H9 (cell line): ENCODE measurements at regions not wholly inside any gene's neighbourhood (a gene's known extent, or its start where the extent isn't known, plus 50 kb on each side); places are given as distances from the start of the nearest gene placed in this dataset.

Source experiments
- DNase-seq: peaks from one replicate; pipeline ENCODE4 v3.0.0-alpha.2; 2017
- H2AFZ ChIP-seq: one replicate; pipeline ENCODE4 v1.6.1; 2013; ENCODE audit warnings: mild to moderate bottlenecking, low read length, control low read depth, moderate library complexity
- H2AK5ac ChIP-seq: 2 replicates; pipeline ENCODE4 v1.6.1; 2013; ENCODE audit warnings: low read length, control low read depth, mixed read lengths; ENCODE audit not compliant: insufficient read length
- H2BK120ac ChIP-seq: one replicate; pipeline ENCODE4 v1.6.1; 2013; ENCODE audit warnings: low read depth, mild to moderate bottlenecking, low read length, control low read depth, inconsistent platforms; ENCODE audit not compliant: poor library complexity, severe bottlenecking
- H2BK12ac ChIP-seq: 2 replicates; pipeline ENCODE4 v1.6.1; 2013; ENCODE audit warnings: low read length, control low read depth, mixed read lengths, low read depth; ENCODE audit not compliant: insufficient read length
- H2BK15ac ChIP-seq: 2 replicates; pipeline ENCODE4 v1.6.1; 2013; ENCODE audit warnings: low read depth, low read length, control low read depth
- H2BK20ac ChIP-seq: one replicate; pipeline ENCODE4 v1.6.1; 2013; ENCODE audit warnings: low read depth, mild to moderate bottlenecking, low read length, control low read depth, inconsistent platforms; ENCODE audit not compliant: poor library complexity, severe bottlenecking
- H2BK5ac ChIP-seq: 2 replicates; pipeline ENCODE4 v1.6.1; 2013; ENCODE audit warnings: low read length, control low read depth, mixed read lengths; ENCODE audit not compliant: insufficient read length
- H3K14ac ChIP-seq: 2 replicates; pipeline ENCODE4 v1.6.1; 2013; ENCODE audit warnings: low read length, control low read depth; ENCODE audit not compliant: insufficient read depth
- H3K18ac ChIP-seq: 2 replicates; pipeline ENCODE4 v1.6.1; 2013; ENCODE audit warnings: low read depth, mild to moderate bottlenecking, mixed read lengths, low read length, control low read depth; ENCODE audit not compliant: insufficient read length
- H3K23ac ChIP-seq: 2 replicates; pipeline ENCODE4 v1.6.1; 2013; ENCODE audit warnings: low read length, control low read depth, mixed read lengths, low read depth; ENCODE audit not compliant: insufficient read length
- H3K23me2 ChIP-seq: 2 replicates; pipeline ENCODE4 v1.6.1; 2013; ENCODE audit warnings: low read depth, mild to moderate bottlenecking, mixed read lengths, low read length, control low read depth; ENCODE audit not compliant: insufficient read length, poor library complexity, severe bottlenecking
- H3K27ac ChIP-seq: 2 replicates; pipeline ENCODE4 v1.5.1; 2013; ENCODE audit warnings: low read length, control low read depth, mixed read lengths, low read depth; ENCODE audit not compliant: insufficient read length
- H3K27me3 ChIP-seq: 2 replicates; pipeline ENCODE4 v1.6.1; 2013; ENCODE audit warnings: low read length, control low read depth, inconsistent platforms; ENCODE audit not compliant: insufficient read depth
- H3K4ac ChIP-seq: 2 replicates; pipeline ENCODE4 v1.6.1; 2013; ENCODE audit warnings: low read depth, mild to moderate bottlenecking, control low read depth, inconsistent platforms, low read length, moderate library complexity
- H3K4me1 ChIP-seq: 2 replicates; pipeline ENCODE4 v1.6.1; 2013; ENCODE audit warnings: low read length, control low read depth, inconsistent platforms; ENCODE audit not compliant: insufficient read depth
- H3K4me2 ChIP-seq: 2 replicates; pipeline ENCODE4 v1.6.1; 2013; ENCODE audit warnings: low read length, control low read depth, mixed read lengths; ENCODE audit not compliant: insufficient read length, insufficient read depth
- H3K56ac ChIP-seq: 2 replicates; pipeline ENCODE4 v1.6.1; 2013; ENCODE audit warnings: low read depth, mild to moderate bottlenecking, mixed read lengths, low read length, control low read depth; ENCODE audit not compliant: insufficient read length
- H3K79me1 ChIP-seq: 2 replicates; pipeline ENCODE4 v1.6.1; 2013; ENCODE audit warnings: low read depth, mild to moderate bottlenecking, moderate library complexity, low read length, control low read depth, inconsistent platforms; ENCODE audit not compliant: insufficient read depth, poor library complexity, severe bottlenecking
- H3K79me2 ChIP-seq: 2 replicates; pipeline ENCODE4 v1.6.1; 2013; ENCODE audit warnings: low read length, control low read depth, inconsistent platforms; ENCODE audit not compliant: insufficient read depth
- H3K9ac ChIP-seq: 2 replicates; pipeline ENCODE4 v1.6.1; 2013; ENCODE audit warnings: low read length, control low read depth, mixed read lengths; ENCODE audit not compliant: insufficient read length; ENCODE audit errors: extremely low read depth
- H3K9me3 ChIP-seq: one replicate; pipeline ENCODE4 v1.6.1; 2013; ENCODE audit warnings: low read depth, low read length, inconsistent platforms; ENCODE audit not compliant: control insufficient read depth
- H3T11ph ChIP-seq: one replicate; pipeline ENCODE4 v1.6.1; 2013; ENCODE audit warnings: mild to moderate bottlenecking, low read length, control low read depth, inconsistent platforms
- H4K20me1 ChIP-seq: one replicate; pipeline ENCODE4 v1.6.1; 2013; ENCODE audit not compliant: control insufficient read depth, insufficient read length, insufficient read depth
- H4K5ac ChIP-seq: 2 replicates; pipeline ENCODE4 v1.6.1; 2013; ENCODE audit warnings: low read depth, mild to moderate bottlenecking, mixed read lengths, low read length, control low read depth; ENCODE audit not compliant: insufficient read length
- H4K8ac ChIP-seq: replicated peaks from 2 replicates; pipeline ENCODE4 v1.6.1; 2013; ENCODE audit warnings: low read length, control low read depth, mixed read lengths, low read depth; ENCODE audit not compliant: insufficient read length
- H4K91ac ChIP-seq: 2 replicates; pipeline ENCODE4 v1.6.1; 2013; ENCODE audit warnings: low read depth, mild to moderate bottlenecking, moderate library complexity, mixed read lengths, low read length, control low read depth; ENCODE audit not compliant: insufficient read length
- H3K27ac Mint-ChIP-seq, 3 experiments: 2 replicates in 2 of 3; 3 replicates in 1 of 3; pipeline ENCODE4 v1.8.0; 2020 to 2021; ENCODE audit warnings: mixed read lengths in 3 of 3, mild to moderate bottlenecking in 1 of 3, moderate library complexity in 1 of 3
- H3K27me3 Mint-ChIP-seq: 2 replicates; pipeline ENCODE4 v1.8.0; 2021; ENCODE audit warnings: low read depth, mild to moderate bottlenecking, moderate library complexity, mixed read lengths
- H3K36me3 Mint-ChIP-seq, 3 experiments: 2 replicates in 2 of 3; 3 replicates in 1 of 3; pipeline ENCODE4 v1.8.0; 2020 to 2021; ENCODE audit warnings: low read depth in 3 of 3, mixed read lengths in 3 of 3; ENCODE audit not compliant: insufficient read depth in 1 of 3
- H3K4me1 Mint-ChIP-seq, 2 experiments: 2 replicates each; pipeline ENCODE4 v1.8.0; 2020; ENCODE audit warnings: mixed read lengths in 2 of 2
- H3K4me3 Mint-ChIP-seq, 2 experiments: 2 replicates in 1 of 2; 3 replicates in 1 of 2; pipeline ENCODE4 v1.8.0; 2020 to 2021; ENCODE audit warnings: mild to moderate bottlenecking in 2 of 2, mixed read lengths in 2 of 2, moderate library complexity in 1 of 2
- H3K9me3 Mint-ChIP-seq, 2 experiments: 2 replicates in 1 of 2; 3 replicates in 1 of 2; pipeline ENCODE4 v1.8.0; 2020; ENCODE audit warnings: mild to moderate bottlenecking in 2 of 2, mixed read lengths in 2 of 2, moderate library complexity in 1 of 2
- CTCF ChIP-seq: fragments of 200-600 bp; sonication (generic); conservative IDR thresholded peaks from 3 replicates; pipeline ENCODE4 v1.8.0; 2021; ENCODE audit warnings: antibody characterized with exemption, mild to moderate bottlenecking
- WGBS: extraction: QIAGEN DNeasy Blood & Tissue Kit; methylation state at CpG from one replicate; pipeline ENCODE4 v1.1.7; 2013; ENCODE audit warnings: missing lambda C conversion rate, low lambda C conversion rate, mixed read lengths; ENCODE audit not compliant: insufficient read length; ENCODE audit errors: extremely low coverage; 5-methylcytosine and 5-hydroxymethylcytosine counted together

GRCh38 chr17:72205357-72205756 is 84.5 kb downstream of the SOX9 start:
- no peak overlapping the region for H3K23ac ChIP-seq
- no peak overlapping the region for H3K9ac ChIP-seq
- no peak overlapping the region for H2BK20ac ChIP-seq
- H3K4me1 ChIP-seq = no peaks in the 10 kb centered on the region; the same call in 1 of the 2 replicates
- H3K79me1 ChIP-seq = no peaks in the 10 kb centered on the region
- no peak overlapping the region for H3K27ac Mint-ChIP-seq
- no peak for TF ChIP-seq CTCF
- no peak overlapping the region for H3K56ac ChIP-seq
- no peaks in the 10 kb centered on the region for H4K20me1 ChIP-seq
- H2BK120ac ChIP-seq = no peak overlapping the region
- no peak overlapping the region for H3T11ph ChIP-seq
- WGBS = no CpG with 5 or more reads among the region's 14 CpGs
- no peaks in the 10 kb centered on the region for H3K9me3 ChIP-seq
- H4K5ac ChIP-seq = no peak overlapping the region
- H3K27me3 Mint-ChIP-seq = peaks cover 26% of the 10 kb centered on the region
- no peaks in the 10 kb centered on the region for H3K27me3 ChIP-seq
- no peak overlapping the region for H2AFZ ChIP-seq
- no peak overlapping the region for H2AK5ac ChIP-seq
- no peaks in the 10 kb centered on the region for H3K79me2 ChIP-seq
- no peak overlapping the region for H2BK12ac ChIP-seq
- no peak overlapping the region for H3K4ac ChIP-seq
- DNase-seq = no peak
- no peak overlapping the region for H4K91ac ChIP-seq
- H3K14ac ChIP-seq = 0 out of 2 replicates have a peak overlapping the region, but pooled peaks have one; percentile 13
- H3K4me2 ChIP-seq = no peak overlapping the region
- no peaks in the 10 kb centered on the region for H3K36me3 Mint-ChIP-seq
- H3K4me1 Mint-ChIP-seq = peaks cover 15 to 24% of the 10 kb centered on the region in 2 experiments
- H4K8ac ChIP-seq = no peak overlapping the region
- H2BK15ac ChIP-seq = no peak overlapping the region
- no peaks in the 10 kb centered on the region; a peak in 2 of 5 replicates for H3K9me3 Mint-ChIP-seq
- no peak overlapping the region for H3K18ac ChIP-seq
- H3K4me3 Mint-ChIP-seq = no peak overlapping the region
- no peaks in the 10 kb centered on the region for H3K23me2 ChIP-seq
- H2BK5ac ChIP-seq = no peak overlapping the region
- H3K27ac ChIP-seq = no peak overlapping the region
